ENCODE measurements at regions not wholly inside any gene's neighbourhood (a gene's known extent, or its start where the extent isn't known, plus 50 kb on each side); places are given as distances from the start of the nearest gene placed in this dataset.

- no peak for TF ChIP-seq CTCF (IDR thresholded peaks at IDR 0.05; ENCODE audit: extremely low read depth, missing control alignments)
- DNase-seq (ENCODE audit: low spot score): no peak
Measured at GRCh38 chr6:95321126-95321525, 256.2 kb upstream of the MANEA start.

GRCh38 chr6:95325916-95326315 is 251.4 kb upstream of the MANEA start:
- no peak for DNase-seq (ENCODE audit: low spot score)
- TF ChIP-seq CTCF (IDR thresholded peaks at IDR 0.05; ENCODE audit: extremely low read depth, missing control alignments): no peak

- TF ChIP-seq CTCF (IDR thresholded peaks at IDR 0.05; ENCODE audit: extremely low read depth, missing control alignments): no peak
- no peak for DNase-seq (ENCODE audit: low spot score)
Measured at GRCh38 chr6:95328231-95328630, 249.1 kb upstream of the MANEA start.

- DNase-seq (ENCODE audit: low spot score): no peak
- no peak for TF ChIP-seq CTCF (IDR thresholded peaks at IDR 0.05; ENCODE audit: extremely low read depth, missing control alignments)
Measured at GRCh38 chr6:95352064-95352795, 225.1 kb upstream of the MANEA start.

- TF ChIP-seq CTCF (IDR thresholded peaks at IDR 0.05; ENCODE audit: extremely low read depth, missing control alignments): no peak
- no peak for DNase-seq (ENCODE audit: low spot score)
Measured at GRCh38 chr6:95354551-95354950, 222.8 kb upstream of the MANEA start.

GRCh38 chr6:95357380-95358020 is 219.8 kb upstream of the MANEA start:
- DNase-seq (ENCODE audit: low spot score): no peak
- TF ChIP-seq CTCF (IDR thresholded peaks at IDR 0.05; ENCODE audit: extremely low read depth, missing control alignments): no peak

- DNase-seq (ENCODE audit: low spot score): peak; percentile 26
- TF ChIP-seq CTCF (IDR thresholded peaks at IDR 0.05; ENCODE audit: extremely low read depth, missing control alignments): no peak
Measured at GRCh38 chr6:95364016-95364604, 213.2 kb upstream of the MANEA start.
